K562 (cell line): ENCODE measurements at regions not wholly inside any gene's neighbourhood (a gene's known extent, or its start where the extent isn't known, plus 50 kb on each side); places are given as distances from the start of the nearest gene placed in this dataset.
A peak's percentile ranks its signal among the peaks of the same experiment; 100 is the strongest.
"Not testable (repeated sequence)": the region's sequence is repeated elsewhere in the genome, so short reads cannot be mapped to it uniquely, and the experiment has no call there.

Experiments used
- FOXA1 ChIP-seq: fragments of 450-650 bp; IDR thresholded peaks from 2 replicates; pipeline ENCODE4 v1.6.1; 2016; ENCODE audit warnings: mild to moderate bottlenecking, borderline replicate concordance
- L3MBTL2 ChIP-seq: fragments of 450-650 bp; IDR thresholded peaks from 2 replicates; pipeline ENCODE4 v1.6.1; 2016; ENCODE audit warnings: mild to moderate bottlenecking, moderate library complexity
- LEF1 ChIP-seq: fragments of 450-650 bp; IDR thresholded peaks from 2 replicates; pipeline ENCODE4 v1.6.1; 2016; ENCODE audit warnings: mild to moderate bottlenecking
- POLR2G ChIP-seq: fragments of 200-400 bp; formaldehyde crosslinking; IDR thresholded peaks from 2 replicates; pipeline ENCODE4 v1.6.1; 2017; ENCODE audit warnings: low read depth, mild to moderate bottlenecking, antibody characterized with exemption, low read length, moderate library complexity
- POLR2H ChIP-seq: IDR thresholded peaks from 2 replicates; pipeline ENCODE4 v1.6.1; 2016; ENCODE audit warnings: missing genetic modification characterization, low read depth, mild to moderate bottlenecking, control low read depth, missing compliant biosample characterization, moderate library complexity
- TAF9B ChIP-seq: fragments of 450-650 bp; IDR thresholded peaks from 2 replicates; pipeline ENCODE4 v1.6.1; 2018; ENCODE audit warnings: mild to moderate bottlenecking; ENCODE audit not compliant: partially characterized antibody
- YY1 ChIP-seq, 3 experiments: IDR thresholded peaks; 2 replicates each; pipeline ENCODE4 v1.6.1; 2011; ENCODE audit warnings: low read length in 2 of 3, mild to moderate bottlenecking in 2 of 3, moderate library complexity in 2 of 3, borderline replicate concordance in 1 of 3, control low read depth in 1 of 3, low read depth in 1 of 3; ENCODE audit not compliant: insufficient read depth in 3 of 3, insufficient replicate concordance in 2 of 3, control insufficient read depth in 1 of 3, insufficient read length in 1 of 3; ENCODE audit errors: extremely low read depth in 1 of 3
- ZBTB40 ChIP-seq, 2 experiments: fragments of 450-650 bp in 1 of 2; sonication (generic) in 1 of 2; formaldehyde crosslinking in 1 of 2; IDR thresholded peaks; 2 replicates each; pipeline versions ENCODE4 v1.7.1 to v1.9.0; 2016 to 2022; ENCODE audit warnings: inconsistent platforms in 1 of 2, mild to moderate bottlenecking in 1 of 2, missing genetic modification reagents in 1 of 2

GRCh38 chr12:28760040-28760903 is 388.8 kb upstream of the FAR2 start (continued):
- TF ChIP-seq ZBTB40 (IDR thresholded peaks at IDR 0.05) (0 out of 2 replicates have a peak, but pooled peaks have one; percentile 32), TAF9B (peak; percentile 56), POLR2G (peak; percentile 55), L3MBTL2 (peak; percentile 63; the same call in 1 of the 2 replicates), POLR2H (tag) (0 out of 2 replicates have a peak, but pooled peaks have one; percentile 19), YY1 (IDR thresholded peaks at IDR 0.05; ENCODE audit: borderline replicate concordance in 1 of 3, control insufficient read depth in 1 of 3, extremely low read depth in 1 of 3, insufficient read depth in 3 of 3, insufficient read length in 1 of 3, insufficient replicate concordance in 2 of 3, low read depth in 1 of 3, low read length in 2 of 3) (peak in 1 of 3 experiments; percentile 77), LEF1 (peak; percentile 53; the same call in 1 of the 2 replicates), FOXA1 (0 out of 2 replicates have a peak, but pooled peaks have one; percentile 22)
- TF ChIP-seq ZBTB40 (CRISPR knock-in tag; IDR thresholded peaks at IDR 0.05) = not testable (repeated sequence)
